OCI-LY3 (cell line): ENCODE measurements at regions not wholly inside any gene's neighbourhood (a gene's known extent, or its start where the extent isn't known, plus 50 kb on each side); places are given as distances from the start of the nearest gene placed in this dataset.

Source experiments
- CTCF ChIP-seq: fragments of 200-600, 300-600 bp; sonication (generic); IDR thresholded peaks from 2 replicates; pipeline ENCODE4 v1.5.1; 2014; ENCODE audit warnings: antibody characterized with exemption, low read length, low read depth
- EZH2phosphoT487 ChIP-seq: fragments of 200-600 bp; shearing (Covaris generic); IDR thresholded peaks from 2 replicates; pipeline ENCODE4 v1.6.1; 2018; ENCODE audit warnings: antibody characterized with exemption, mixed run types, low read depth

GRCh38 chr10:108586424-108586823 lies 1336.9 kb downstream of the XPNPEP1 start:
- TF ChIP-seq CTCF (no peak), EZH2phosphoT487 (no peak)
